Caco-2 (cell line): ENCODE measurements at regions not wholly inside any gene's neighbourhood (a gene's known extent, or its start where the extent isn't known, plus 50 kb on each side); places are given as distances from the start of the nearest gene placed in this dataset.

Experiments used
- BruUV-seq: library from RNA; stranded (reverse); fragments of 400-500 nt; replicated peaks from 2 replicates; lab custom pipeline; 2021; lab: Mats Ljungman, UMichigan
- CTCF ChIA-PET: fragments of 300-600 bp; sonication (Branson Sonifier 250); formaldehyde crosslinking; loops from one replicate; lab custom pipeline; 2022; ENCODE audit warnings: antibody characterized with exemption; lab: Charles Lee
- POLR2A ChIA-PET: fragments of 300-600 bp; sonication (Branson Sonifier 250); formaldehyde crosslinking; loops from one replicate; lab custom pipeline; 2022; ENCODE audit warnings: antibody characterized with exemption; lab: Charles Lee
- DNase-seq, 2 experiments: peaks; one replicate each; pipeline versions ENCODE4 v3.0.0 to v3.0.0-alpha.2; 2020 to 2022
- H3K27me3 ChIP-seq: replicated peaks from 2 replicates; pipeline ENCODE4 v1.6.0; 2011; ENCODE audit warnings: low read length; ENCODE audit not compliant: control insufficient read depth, insufficient read depth
- H3K36me3 ChIP-seq: 2 replicates; pipeline ENCODE4 v1.5.1; 2011; ENCODE audit warnings: low read length; ENCODE audit not compliant: control insufficient read depth, insufficient read depth
- H3K4me1 ChIP-seq: fragments of 250-450 bp; sonication (Bioruptor Pico); 2 replicates; pipeline ENCODE4 v1.5.1; 2020; ENCODE audit warnings: mild to moderate bottlenecking
- H3K4me3 ChIP-seq: 2 replicates; pipeline ENCODE4 v1.5.1; 2011; ENCODE audit warnings: low read depth, mild to moderate bottlenecking, control low read depth, low read length
- H3K9me3 ChIP-seq: fragments of 250-450 bp; sonication (Bioruptor Pico); 2 replicates; pipeline ENCODE4 v1.5.1; 2020; ENCODE audit warnings: mild to moderate bottlenecking, moderate library complexity
- H3K27ac Mint-ChIP-seq: one replicate; pipeline ENCODE4 v1.8.0; 2022; ENCODE audit warnings: mixed read lengths; ENCODE audit not compliant: unreplicated experiment
- H3K27me3 Mint-ChIP-seq: one replicate; pipeline ENCODE4 v1.8.0; 2022; ENCODE audit warnings: mixed read lengths; ENCODE audit not compliant: insufficient read depth, unreplicated experiment
- H3K36me3 Mint-ChIP-seq: one replicate; pipeline ENCODE4 v1.8.0; 2022; ENCODE audit warnings: mild to moderate bottlenecking, mixed read lengths; ENCODE audit not compliant: insufficient read depth, unreplicated experiment
- H3K4me1 Mint-ChIP-seq: one replicate; pipeline ENCODE4 v1.8.0; 2022; ENCODE audit warnings: low read depth, mixed read lengths; ENCODE audit not compliant: unreplicated experiment
- H3K4me3 Mint-ChIP-seq: one replicate; pipeline ENCODE4 v1.8.0; 2022; ENCODE audit warnings: mild to moderate bottlenecking, moderate library complexity, mixed read lengths; ENCODE audit not compliant: unreplicated experiment
- H3K9me3 Mint-ChIP-seq: one replicate; pipeline ENCODE4 v1.8.0; 2022; ENCODE audit warnings: mixed read lengths; ENCODE audit not compliant: unreplicated experiment
- CTCF ChIP-seq, 2 experiments: fragments of 200-600 bp in 1 of 2; IDR thresholded peaks; 1 replicate in 1 of 2; 2 replicates in 1 of 2; pipeline versions ENCODE4 v1.5.1 to v1.8.0; 2011 to 2022; ENCODE audit warnings: antibody characterized with exemption in 1 of 2, control low read depth in 1 of 2, inconsistent platforms in 1 of 2, low read depth in 1 of 2, low read length in 1 of 2, mild to moderate bottlenecking in 1 of 2, moderate library complexity in 1 of 2; ENCODE audit not compliant: insufficient read depth in 1 of 2, severe bottlenecking in 1 of 2, unreplicated experiment in 1 of 2
- intact Hi-C: fragments of 100-400 bp; cut with micrococcal nuclease; formaldehyde crosslinking; loops from one replicate; pipeline ENCODE4 v1.10.0; 2022; ENCODE audit not compliant: unreplicated experiment

- DNase-seq: no peak
- Mint-ChIP-seq H3K27ac (no peak overlapping the region), H3K9me3 (no peaks in the 10 kb centered on the region), H3K4me3 (no peak overlapping the region), H3K27me3 (no peaks in the 10 kb centered on the region), H3K36me3 (no peaks in the 10 kb centered on the region), H3K4me1 (no peaks in the 10 kb centered on the region)
- ChIA-PET CTCF (no interaction called here), POLR2A (no interaction called here)
- BruUV-seq: no TSS peak
- Histone ChIP-seq H3K36me3 (no peaks in the 10 kb centered on the region), H3K9me3 (no peaks in the 10 kb centered on the region), H3K4me1 (no peaks in the 10 kb centered on the region), H3K27me3 (no peaks in the 10 kb centered on the region), H3K4me3 (no peak overlapping the region)
- intact Hi-C loops: no loop called here
- no peak for TF ChIP-seq CTCF (IDR thresholded peaks at IDR 0.05; ENCODE audit: insufficient read depth in 1 of 2, low read depth in 1 of 2, low read length in 1 of 2, severe bottlenecking in 1 of 2, unreplicated experiment in 1 of 2)
Measured at GRCh38 chr2:184256611-184257010, 341.7 kb upstream of the ZNF804A start.

GRCh38 chr2:184261331-184261730 lies 337.0 kb upstream of the ZNF804A start:
- H3K27ac Mint-ChIP-seq: no peak overlapping the region
- intact Hi-C loops: no loop called here
- H3K4me1 Mint-ChIP-seq: no peaks in the 10 kb centered on the region
- H3K9me3 Mint-ChIP-seq: no peaks in the 10 kb centered on the region
- ChIA-PET POLR2A (no interaction called here), CTCF (no interaction called here)
- BruUV-seq: no TSS peak
- TF ChIP-seq CTCF (IDR thresholded peaks at IDR 0.05; ENCODE audit: insufficient read depth in 1 of 2, low read depth in 1 of 2, low read length in 1 of 2, severe bottlenecking in 1 of 2, unreplicated experiment in 1 of 2): no peak
- H3K4me3 Mint-ChIP-seq: no peak overlapping the region
- no peaks in the 10 kb centered on the region for H3K36me3 Mint-ChIP-seq
- Histone ChIP-seq H3K4me1 (no peaks in the 10 kb centered on the region), H3K4me3 (no peak overlapping the region), H3K9me3 (no peaks in the 10 kb centered on the region), H3K36me3 (no peaks in the 10 kb centered on the region), H3K27me3 (no peaks in the 10 kb centered on the region)
- no peak for DNase-seq
- no peaks in the 10 kb centered on the region for H3K27me3 Mint-ChIP-seq

GRCh38 chr2:184261818-184262217 lies 336.5 kb upstream of the ZNF804A start:
- ChIA-PET POLR2A (no interaction called here), CTCF (no interaction called here)
- Histone ChIP-seq H3K27me3 (no peaks in the 10 kb centered on the region), H3K36me3 (no peaks in the 10 kb centered on the region), H3K9me3 (no peaks in the 10 kb centered on the region), H3K4me3 (no peak overlapping the region), H3K4me1 (no peaks in the 10 kb centered on the region)
- Mint-ChIP-seq H3K36me3 (no peaks in the 10 kb centered on the region), H3K27ac (no peak overlapping the region), H3K4me3 (no peak overlapping the region), H3K4me1 (no peaks in the 10 kb centered on the region), H3K27me3 (no peaks in the 10 kb centered on the region), H3K9me3 (no peaks in the 10 kb centered on the region)
- TF ChIP-seq CTCF (IDR thresholded peaks at IDR 0.05; ENCODE audit: insufficient read depth in 1 of 2, low read depth in 1 of 2, low read length in 1 of 2, severe bottlenecking in 1 of 2, unreplicated experiment in 1 of 2): no peak
- DNase-seq: no peak
- intact Hi-C loops: no loop called here
- no TSS peak for BruUV-seq
